ENCODE measurements at regions not wholly inside any gene's neighbourhood (a gene's known extent, or its start where the extent isn't known, plus 50 kb on each side); places are given as distances from the start of the nearest gene placed in this dataset.

DNA sequence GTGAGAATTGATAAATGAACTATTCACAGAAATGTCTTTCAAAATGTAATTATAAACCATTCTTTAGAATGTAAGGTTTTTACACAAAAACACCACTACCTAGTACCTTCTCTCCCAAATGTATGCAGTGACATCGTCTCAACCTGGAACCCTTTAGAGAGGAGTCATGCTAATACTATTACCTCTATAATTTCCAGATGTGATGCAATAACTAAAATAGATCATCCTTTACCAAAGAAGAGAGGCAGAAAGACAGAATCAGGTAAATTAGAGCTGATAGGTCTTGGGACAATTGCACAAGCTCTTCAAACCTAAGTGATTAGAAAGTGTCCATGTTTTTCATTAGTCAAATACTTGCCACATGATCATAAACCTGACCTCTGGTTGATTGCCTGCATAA, 96.7 kb downstream of the HDGFL1 start:
- TF ChIP-seq, protein P1, sequence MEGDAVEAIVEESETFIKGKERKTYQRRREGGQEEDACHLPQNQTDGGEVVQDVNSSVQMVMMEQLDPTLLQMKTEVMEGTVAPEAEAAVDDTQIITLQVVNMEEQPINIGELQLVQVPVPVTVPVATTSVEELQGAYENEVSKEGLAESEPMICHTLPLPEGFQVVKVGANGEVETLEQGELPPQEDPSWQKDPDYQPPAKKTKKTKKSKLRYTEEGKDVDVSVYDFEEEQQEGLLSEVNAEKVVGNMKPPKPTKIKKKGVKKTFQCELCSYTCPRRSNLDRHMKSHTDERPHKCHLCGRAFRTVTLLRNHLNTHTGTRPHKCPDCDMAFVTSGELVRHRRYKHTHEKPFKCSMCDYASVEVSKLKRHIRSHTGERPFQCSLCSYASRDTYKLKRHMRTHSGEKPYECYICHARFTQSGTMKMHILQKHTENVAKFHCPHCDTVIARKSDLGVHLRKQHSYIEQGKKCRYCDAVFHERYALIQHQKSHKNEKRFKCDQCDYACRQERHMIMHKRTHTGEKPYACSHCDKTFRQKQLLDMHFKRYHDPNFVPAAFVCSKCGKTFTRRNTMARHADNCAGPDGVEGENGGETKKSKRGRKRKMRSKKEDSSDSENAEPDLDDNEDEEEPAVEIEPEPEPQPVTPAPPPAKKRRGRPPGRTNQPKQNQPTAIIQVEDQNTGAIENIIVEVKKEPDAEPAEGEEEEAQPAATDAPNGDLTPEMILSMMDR (conservative IDR thresholded peaks at IDR 0.05; ENCODE audit: low read depth, low read length) = no peak
- TF ChIP-seq POLR2A (IDR thresholded peaks at IDR 0.05; ENCODE audit: low read depth, low read length) = no peak
- TF ChIP-seq MAZ (IDR thresholded peaks at IDR 0.05; ENCODE audit: borderline replicate concordance, low read depth, low read length) = no peak
- TF ChIP-seq, protein P2, sequence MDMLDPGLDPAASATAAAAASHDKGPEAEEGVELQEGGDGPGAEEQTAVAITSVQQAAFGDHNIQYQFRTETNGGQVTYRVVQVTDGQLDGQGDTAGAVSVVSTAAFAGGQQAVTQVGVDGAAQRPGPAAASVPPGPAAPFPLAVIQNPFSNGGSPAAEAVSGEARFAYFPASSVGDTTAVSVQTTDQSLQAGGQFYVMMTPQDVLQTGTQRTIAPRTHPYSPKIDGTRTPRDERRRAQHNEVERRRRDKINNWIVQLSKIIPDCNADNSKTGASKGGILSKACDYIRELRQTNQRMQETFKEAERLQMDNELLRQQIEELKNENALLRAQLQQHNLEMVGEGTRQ (IDR thresholded peaks at IDR 0.05; ENCODE audit: low read depth, low read length) = no peak
- TF ChIP-seq RCOR1 (IDR thresholded peaks at IDR 0.05; ENCODE audit: insufficient replicate concordance, low read length) = no peak
- no peak for TF ChIP-seq MAFK (IDR thresholded peaks at IDR 0.05; ENCODE audit: low read depth, low read length)
